MM.1S (cell line): ENCODE measurements at regions not wholly inside any gene's neighbourhood (a gene's known extent, or its start where the extent isn't known, plus 50 kb on each side); places are given as distances from the start of the nearest gene placed in this dataset.
"Not testable (repeated sequence)": the region's sequence is repeated elsewhere in the genome, so short reads cannot be mapped to it uniquely, and the experiment has no call there.

ENCODE experiments used
- DNase-seq: peaks from one replicate; pipeline ENCODE4 v3.0.0-alpha.2; 2015
- H2AFZ ChIP-seq: fragments of 300-600 bp; sonication (generic); 2 replicates; pipeline ENCODE4 v1.6.0; 2016; ENCODE audit warnings: antibody characterized with exemption, low read length
- H3F3A ChIP-seq: fragments of 300-600 bp; sonication (generic); 2 replicates; pipeline ENCODE4 v1.6.1; 2016; ENCODE audit warnings: mild to moderate bottlenecking, antibody characterized with exemption, low read length, moderate library complexity, mixed read lengths; ENCODE audit not compliant: insufficient read depth
- H3K27ac ChIP-seq: fragments of 300-600 bp; sonication (generic); 2 replicates; pipeline ENCODE4 v1.5.1; 2016; ENCODE audit warnings: mild to moderate bottlenecking, low read length
- H3K27me3 ChIP-seq: fragments of 300-600 bp; sonication (generic); replicated peaks from 2 replicates; pipeline ENCODE4 v1.6.0; 2016; ENCODE audit warnings: low read length; ENCODE audit not compliant: insufficient read depth
- H3K36me3 ChIP-seq: fragments of 300-600 bp; sonication (generic); replicated peaks from 2 replicates; pipeline ENCODE4 v1.6.1; 2016; ENCODE audit warnings: mild to moderate bottlenecking, low read length, mixed read lengths; ENCODE audit not compliant: insufficient read depth
- H3K4me1 ChIP-seq: fragments of 300-600 bp; sonication (generic); 2 replicates; pipeline ENCODE4 v1.6.1; 2016; ENCODE audit warnings: low read length, mixed read lengths
- H3K4me2 ChIP-seq: fragments of 300-600 bp; sonication (generic); 2 replicates; pipeline ENCODE4 v1.6.0; 2016; ENCODE audit warnings: low read depth, low read length
- H3K4me3 ChIP-seq: fragments of 300-600 bp; sonication (generic); 2 replicates; pipeline ENCODE4 v1.5.1; 2016; ENCODE audit warnings: low read length, mixed read lengths
- H3K79me2 ChIP-seq: fragments of 300-600 bp; sonication (generic); 2 replicates; pipeline ENCODE4 v1.6.1; 2016; ENCODE audit warnings: mixed run types, low read length, mixed read lengths
- H3K9ac ChIP-seq: fragments of 300-600 bp; sonication (generic); 2 replicates; pipeline ENCODE4 v1.6.1; 2016; ENCODE audit warnings: low read length, mixed read lengths
- H3K9me2 ChIP-seq: fragments of 300-600 bp; sonication (generic); replicated peaks from 2 replicates; pipeline ENCODE4 v1.6.1; 2016; ENCODE audit warnings: mild to moderate bottlenecking, low read length, mixed read lengths; ENCODE audit not compliant: insufficient read depth
- H3K9me3 ChIP-seq: fragments of 300-600 bp; sonication (generic); replicated peaks from 2 replicates; pipeline ENCODE4 v1.6.1; 2016; ENCODE audit warnings: mild to moderate bottlenecking, low read length, mixed read lengths; ENCODE audit not compliant: insufficient read depth
- H4K20me1 ChIP-seq: fragments of 300-600 bp; sonication (generic); 2 replicates; pipeline ENCODE4 v1.6.1; 2016; ENCODE audit warnings: mild to moderate bottlenecking, low read length, moderate library complexity, mixed read lengths; ENCODE audit not compliant: insufficient read depth
- CTCF ChIP-seq: fragments of 300-600 bp; sonication (generic); IDR thresholded peaks from 2 replicates; pipeline ENCODE4 v1.5.1; 2016; ENCODE audit warnings: antibody characterized with exemption, low read length, mixed read lengths
- EZH2 ChIP-seq: fragments of 300-600 bp; sonication (generic); optimal IDR thresholded peaks from 2 replicates; pipeline ENCODE3; 2017; ENCODE audit warnings: low read depth, mild to moderate bottlenecking, antibody characterized with exemption, low read length, mixed read lengths
- EZH2phosphoT487 ChIP-seq: fragments of 300-600 bp; sonication (generic); IDR thresholded peaks from 2 replicates; pipeline ENCODE4 v1.6.1; 2018; ENCODE audit warnings: antibody characterized with exemption, low read length

DNA sequence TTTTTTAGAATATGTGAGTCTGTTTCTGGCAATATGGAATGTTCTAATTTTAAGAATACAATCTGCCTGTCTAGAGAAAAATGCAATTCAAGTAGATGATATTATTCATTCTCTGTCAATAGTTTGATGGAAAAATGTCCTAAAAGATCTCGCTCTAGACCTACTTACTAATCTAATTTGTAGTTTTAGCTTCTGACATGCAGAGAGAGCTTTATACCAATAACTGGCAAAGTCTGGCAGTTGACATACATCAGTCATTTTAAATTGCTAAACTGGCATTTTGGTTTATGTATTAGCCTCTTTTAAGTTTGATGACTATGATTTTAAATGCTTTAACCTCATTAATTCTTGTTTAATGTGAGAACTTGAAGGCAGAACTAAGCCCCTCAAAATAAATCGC lies 355.0 kb upstream of the CDH10 start:
- Histone ChIP-seq H3K4me3 (no peak overlapping the region), H3K9me2 (no peaks in the 10 kb centered on the region), H3F3A (no peaks in the 10 kb centered on the region), H3K79me2 (no peaks in the 10 kb centered on the region), H4K20me1 (no peaks in the 10 kb centered on the region), H3K27me3 (no peaks in the 10 kb centered on the region), H3K9me3 (no peaks in the 10 kb centered on the region), H3K27ac (no peak overlapping the region), H2AFZ (no peak overlapping the region), H3K36me3 (no peaks in the 10 kb centered on the region), H3K9ac (no peak overlapping the region), H3K4me1 (no peaks in the 10 kb centered on the region), H3K4me2 (no peak overlapping the region)
- no peak for DNase-seq
- TF ChIP-seq CTCF (no peak), EZH2 (no peak), EZH2phosphoT487 (no peak)

- H3F3A ChIP-seq, result no peaks in the 10 kb centered on the region
- no peak overlapping the region for H3K27ac ChIP-seq
- H3K9ac ChIP-seq, result no peak overlapping the region
- no peaks in the 10 kb centered on the region for H3K27me3 ChIP-seq
- no peaks in the 10 kb centered on the region for H3K9me3 ChIP-seq
- TF ChIP-seq EZH2phosphoT487, result no peak
- no peak for TF ChIP-seq EZH2
- TF ChIP-seq CTCF, result no peak
- H3K79me2 ChIP-seq, result no peaks in the 10 kb centered on the region
- H4K20me1 ChIP-seq, result no peaks in the 10 kb centered on the region
- no peaks in the 10 kb centered on the region for H3K36me3 ChIP-seq
- H3K4me1 ChIP-seq, result no peaks in the 10 kb centered on the region
- no peaks in the 10 kb centered on the region for H3K9me2 ChIP-seq
- no peak overlapping the region for H3K4me2 ChIP-seq
- no peak overlapping the region for H2AFZ ChIP-seq
- no peak for DNase-seq
- no peak overlapping the region for H3K4me3 ChIP-seq
Measured at GRCh38 chr5:24998641-24999040, 353.9 kb upstream of the CDH10 start.

DNA sequence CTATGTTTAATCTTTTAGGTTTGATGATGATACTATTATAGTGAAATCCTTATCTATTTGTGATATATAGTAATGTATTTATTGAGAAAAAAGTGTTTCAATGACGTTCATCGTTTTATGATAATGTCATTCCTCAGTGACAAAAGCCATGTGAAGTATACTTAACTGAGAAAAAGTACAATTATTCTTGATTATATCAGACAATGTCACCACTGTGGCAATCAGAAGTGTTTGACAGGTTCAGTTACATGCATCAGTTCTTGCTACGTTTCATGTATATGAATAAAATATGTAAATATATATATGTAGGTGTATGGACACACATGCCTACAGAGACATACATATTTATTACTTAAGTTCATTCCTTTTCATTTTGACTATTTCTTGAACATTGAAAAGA lies 341.5 kb upstream of the CDH10 start:
- Histone ChIP-seq H3K79me2 (no peaks in the 10 kb centered on the region), H4K20me1 (no peaks in the 10 kb centered on the region), H3F3A (no peaks in the 10 kb centered on the region), H3K9me2 (no peaks in the 10 kb centered on the region), H3K4me3 (no peak overlapping the region), H2AFZ (no peak overlapping the region), H3K9ac (no peak overlapping the region), H3K9me3 (no peaks in the 10 kb centered on the region), H3K36me3 (no peaks in the 10 kb centered on the region), H3K27ac (no peak overlapping the region), H3K4me2 (no peak overlapping the region), H3K27me3 (no peaks in the 10 kb centered on the region), H3K4me1 (no peaks in the 10 kb centered on the region)
- no peak for TF ChIP-seq EZH2
- no peak for TF ChIP-seq CTCF
- no peak for TF ChIP-seq EZH2phosphoT487
- DNase-seq, result no peak

DNA sequence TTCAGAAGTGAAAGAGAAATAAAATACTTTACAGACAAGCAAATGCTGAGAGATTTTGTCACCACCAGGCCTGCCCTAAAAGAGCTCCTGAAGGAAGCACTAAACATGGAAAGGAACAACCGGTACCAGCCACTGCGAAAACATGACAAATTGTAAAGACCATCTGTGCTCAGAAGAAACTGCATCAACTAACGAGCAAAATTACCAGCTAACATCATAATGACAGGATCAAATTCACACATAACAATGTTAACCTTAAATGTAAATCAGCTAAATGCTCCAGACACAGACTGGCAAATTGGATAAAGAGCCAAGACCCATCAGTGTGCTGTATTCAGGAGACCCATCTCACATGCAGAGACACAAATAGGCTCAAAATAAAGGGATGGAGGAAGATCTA lies 333.8 kb upstream of the CDH10 start:
- not testable (repeated sequence) for H3K79me2 ChIP-seq, H3K9me2 ChIP-seq, H3F3A ChIP-seq, H3K27ac ChIP-seq, H3K27me3 ChIP-seq, H3K4me3 ChIP-seq, H2AFZ ChIP-seq, DNase-seq, H3K4me1 ChIP-seq, H3K36me3 ChIP-seq, H4K20me1 ChIP-seq, H3K9ac ChIP-seq, H3K4me2 ChIP-seq, H3K9me3 ChIP-seq
